ENCODE measurements at regions not wholly inside any gene's neighbourhood (a gene's known extent, or its start where the extent isn't known, plus 50 kb on each side); places are given as distances from the start of the nearest gene placed in this dataset.

- TF ChIP-seq, protein P1, sequence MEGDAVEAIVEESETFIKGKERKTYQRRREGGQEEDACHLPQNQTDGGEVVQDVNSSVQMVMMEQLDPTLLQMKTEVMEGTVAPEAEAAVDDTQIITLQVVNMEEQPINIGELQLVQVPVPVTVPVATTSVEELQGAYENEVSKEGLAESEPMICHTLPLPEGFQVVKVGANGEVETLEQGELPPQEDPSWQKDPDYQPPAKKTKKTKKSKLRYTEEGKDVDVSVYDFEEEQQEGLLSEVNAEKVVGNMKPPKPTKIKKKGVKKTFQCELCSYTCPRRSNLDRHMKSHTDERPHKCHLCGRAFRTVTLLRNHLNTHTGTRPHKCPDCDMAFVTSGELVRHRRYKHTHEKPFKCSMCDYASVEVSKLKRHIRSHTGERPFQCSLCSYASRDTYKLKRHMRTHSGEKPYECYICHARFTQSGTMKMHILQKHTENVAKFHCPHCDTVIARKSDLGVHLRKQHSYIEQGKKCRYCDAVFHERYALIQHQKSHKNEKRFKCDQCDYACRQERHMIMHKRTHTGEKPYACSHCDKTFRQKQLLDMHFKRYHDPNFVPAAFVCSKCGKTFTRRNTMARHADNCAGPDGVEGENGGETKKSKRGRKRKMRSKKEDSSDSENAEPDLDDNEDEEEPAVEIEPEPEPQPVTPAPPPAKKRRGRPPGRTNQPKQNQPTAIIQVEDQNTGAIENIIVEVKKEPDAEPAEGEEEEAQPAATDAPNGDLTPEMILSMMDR (IDR thresholded peaks at IDR 0.05): no peak
- no peak for TF ChIP-seq ZFX (IDR thresholded peaks at IDR 0.05; ENCODE audit: borderline replicate concordance)
Observed at GRCh38 chr6:6452002-6452401, 131.5 kb upstream of the F13A1 start.

Data from 22Rv1 (cell line).